ENCODE measurements at regions not wholly inside any gene's neighbourhood (a gene's known extent, or its start where the extent isn't known, plus 50 kb on each side); places are given as distances from the start of the nearest gene placed in this dataset.
"Not testable (repeated sequence)": the region's sequence is repeated elsewhere in the genome, so short reads cannot be mapped to it uniquely, and the experiment has no call there.

GRCh38 chr2:140178234-140178633 is 1398.0 kb upstream of the NXPH2 start:
- no peak for FAIRE-seq

GRCh38 chr2:140177086-140177485 is 1396.9 kb upstream of the NXPH2 start:
- no peak for FAIRE-seq

- no peak for FAIRE-seq
These were observed 1393.6 kb upstream of the NXPH2 start for GRCh38 chr2:140173790-140174189.

- FAIRE-seq, result no peak
These were observed 1384.3 kb upstream of the NXPH2 start for GRCh38 chr2:140164449-140164848.

- FAIRE-seq, result no peak
These were observed 1378.1 kb upstream of the NXPH2 start for GRCh38 chr2:140158259-140158658.

GRCh38 chr2:140157816-140158215 is 1377.6 kb upstream of the NXPH2 start:
- no peak for FAIRE-seq

GRCh38 chr2:140154706-140155105 is 1374.5 kb upstream of the NXPH2 start:
- FAIRE-seq, result no peak

GRCh38 chr2:140154271-140154670 is 1374.1 kb upstream of the NXPH2 start:
- FAIRE-seq, result no peak

- FAIRE-seq, result no peak
These were observed 1364.4 kb upstream of the NXPH2 start for GRCh38 chr2:140144611-140145010.

GRCh38 chr2:140138736-140139135 is 1358.5 kb upstream of the NXPH2 start:
- FAIRE-seq, result no peak

GRCh38 chr2:140136861-140137260 is 1356.7 kb upstream of the NXPH2 start:
- no peak for FAIRE-seq

- FAIRE-seq, result no peak
These were observed 1356.2 kb upstream of the NXPH2 start for GRCh38 chr2:140136366-140136765.

- FAIRE-seq, result no peak
These were observed 1348.7 kb upstream of the NXPH2 start for GRCh38 chr2:140128909-140129308.

- no peak for FAIRE-seq
These were observed 1341.8 kb upstream of the NXPH2 start for GRCh38 chr2:140122001-140122400.

- no peak for FAIRE-seq
These were observed 1337.2 kb upstream of the NXPH2 start for GRCh38 chr2:140117386-140117785.

- no peak for FAIRE-seq
These were observed 1328.7 kb upstream of the NXPH2 start for GRCh38 chr2:140108706-140109475.

- no peak for FAIRE-seq
These were observed 1311.7 kb upstream of the NXPH2 start for GRCh38 chr2:140091926-140092325.

GRCh38 chr2:140086964-140087363 is 1306.8 kb upstream of the NXPH2 start:
- no peak for FAIRE-seq

GRCh38 chr2:140085674-140086073 is 1305.5 kb upstream of the NXPH2 start:
- FAIRE-seq, result no peak

GRCh38 chr2:140079038-140079437 is 1298.8 kb upstream of the NXPH2 start:
- no peak for FAIRE-seq

GRCh38 chr2:140076164-140076563 is 1296.0 kb upstream of the NXPH2 start:
- FAIRE-seq, result no peak

GRCh38 chr2:140073763-140074162 is 1293.6 kb upstream of the NXPH2 start:
- not testable (repeated sequence) for FAIRE-seq

- no peak for FAIRE-seq
These were observed 1287.5 kb upstream of the NXPH2 start for GRCh38 chr2:140067661-140068060.

- no peak for FAIRE-seq
These were observed 1284.1 kb upstream of the NXPH2 start for GRCh38 chr2:140064243-140064642.

GRCh38 chr2:140063356-140063755 is 1283.2 kb upstream of the NXPH2 start:
- no peak for FAIRE-seq
